ENCODE measurements at regions not wholly inside any gene's neighbourhood (a gene's known extent, or its start where the extent isn't known, plus 50 kb on each side); places are given as distances from the start of the nearest gene placed in this dataset.
"Not testable (repeated sequence)": the region's sequence is repeated elsewhere in the genome, so short reads cannot be mapped to it uniquely, and the experiment has no call there.

- DNase-seq (ENCODE audit: low read depth), result not testable (repeated sequence)
Observed at GRCh38 chr11:94235772-94236171, 68.6 kb upstream of the IZUMO1R start.

GRCh38 chr11:94236416-94236815 lies 68.0 kb upstream of the IZUMO1R start:
- not testable (repeated sequence) for DNase-seq (ENCODE audit: low read depth)

DNA sequence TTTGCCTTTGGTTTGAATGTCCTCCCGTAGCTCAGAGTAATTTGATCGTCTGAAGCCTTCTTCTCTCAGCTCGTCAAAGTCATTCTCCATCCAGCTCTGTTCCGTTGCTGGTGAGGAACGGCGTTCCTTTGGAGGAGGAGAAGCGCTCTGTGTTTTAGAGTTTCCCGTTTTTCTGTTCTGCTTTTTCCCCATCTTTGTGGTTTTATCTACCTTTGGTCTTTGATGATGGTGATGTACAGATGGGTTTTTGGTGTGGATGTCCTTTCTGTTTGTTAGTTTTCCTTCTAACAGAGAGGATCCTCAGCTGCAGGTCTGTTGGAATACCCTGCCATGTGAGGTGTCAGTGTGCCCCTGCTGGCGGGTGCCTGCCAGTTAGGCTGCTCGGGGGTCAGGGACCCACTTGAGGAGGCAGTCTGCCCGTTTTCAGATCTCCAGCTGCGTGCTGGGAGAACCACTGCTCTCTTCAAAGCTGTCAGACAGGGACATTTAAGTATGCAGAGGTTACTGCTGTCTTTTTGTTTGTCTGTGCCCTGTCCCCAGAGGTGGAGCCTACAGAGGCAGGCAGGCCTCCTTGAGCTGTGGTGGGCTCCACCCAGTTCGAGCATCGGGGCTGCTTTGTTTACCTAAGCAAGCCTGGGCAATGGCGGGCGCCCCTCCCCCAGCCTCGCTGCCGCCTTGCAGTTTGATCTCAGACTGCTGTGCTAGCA lies 66.8 kb upstream of the IZUMO1R start:
- not testable (repeated sequence) for DNase-seq (ENCODE audit: low read depth)

- DNase-seq (ENCODE audit: low read depth), result not testable (repeated sequence)
Observed at GRCh38 chr11:94238154-94238735, 66.1 kb upstream of the IZUMO1R start.

- DNase-seq (ENCODE audit: low read depth), result not testable (repeated sequence)
Observed at GRCh38 chr11:94238774-94239173, 65.6 kb upstream of the IZUMO1R start.

GRCh38 chr11:94241896-94242295 lies 62.5 kb upstream of the IZUMO1R start:
- DNase-seq (ENCODE audit: low read depth), result peak; percentile 47

DNA sequence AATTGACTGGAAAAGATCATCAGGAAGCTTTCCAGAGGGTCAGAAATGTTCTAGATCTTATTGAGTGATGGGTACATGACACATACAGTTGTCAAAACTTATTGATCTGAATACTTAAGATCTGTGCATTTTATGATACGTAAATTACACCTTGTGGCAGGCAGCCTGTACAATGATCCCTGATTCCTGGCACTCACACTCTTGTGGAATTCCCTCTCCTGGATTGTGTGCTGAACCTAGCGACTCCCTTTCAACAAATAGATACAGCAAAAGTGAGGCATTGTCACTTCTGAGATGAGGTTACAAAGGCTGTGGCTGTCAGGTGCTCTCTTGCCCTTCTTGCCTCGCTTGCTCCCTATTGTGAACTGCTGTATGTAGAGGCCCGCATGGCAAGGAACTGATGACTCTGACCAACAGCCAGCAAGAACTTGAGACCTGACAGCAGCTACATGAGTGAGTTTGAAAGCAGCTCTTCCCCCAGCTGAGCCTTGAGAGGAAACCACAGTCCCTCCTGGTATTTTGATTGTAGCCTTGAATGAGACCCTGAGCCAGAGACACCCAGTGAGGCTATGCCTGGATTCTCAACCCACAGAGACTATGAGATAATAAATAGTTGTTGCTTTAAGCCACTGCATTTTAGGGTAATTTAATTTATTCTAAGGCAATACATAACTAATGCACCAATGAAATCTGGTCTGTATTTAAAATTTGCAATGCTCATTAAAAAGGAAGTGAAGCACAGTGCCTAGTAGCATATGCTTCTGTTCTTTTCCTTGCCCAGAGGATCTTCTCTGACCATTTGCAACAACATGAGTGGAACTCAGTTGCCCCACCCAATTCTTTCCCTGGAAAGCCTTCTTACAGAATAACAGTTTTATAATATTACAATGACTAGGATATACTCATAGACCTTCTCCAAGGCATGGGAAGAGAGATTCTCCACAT lies 60.5 kb upstream of the IZUMO1R start:
- peak; percentile 41 for DNase-seq (ENCODE audit: low read depth)

- no peak for DNase-seq (ENCODE audit: low read depth)
Observed at GRCh38 chr11:94245121-94245520, 59.3 kb upstream of the IZUMO1R start.

GRCh38 chr11:94248301-94248700 lies 56.1 kb upstream of the IZUMO1R start:
- DNase-seq (ENCODE audit: low read depth), result not testable (repeated sequence)

GRCh38 chr11:94254214-94254613 lies 50.2 kb upstream of the IZUMO1R start:
- DNase-seq (ENCODE audit: low read depth), result no peak
